ENCODE measurements at regions not wholly inside any gene's neighbourhood (a gene's known extent, or its start where the extent isn't known, plus 50 kb on each side); places are given as distances from the start of the nearest gene placed in this dataset.

DNA sequence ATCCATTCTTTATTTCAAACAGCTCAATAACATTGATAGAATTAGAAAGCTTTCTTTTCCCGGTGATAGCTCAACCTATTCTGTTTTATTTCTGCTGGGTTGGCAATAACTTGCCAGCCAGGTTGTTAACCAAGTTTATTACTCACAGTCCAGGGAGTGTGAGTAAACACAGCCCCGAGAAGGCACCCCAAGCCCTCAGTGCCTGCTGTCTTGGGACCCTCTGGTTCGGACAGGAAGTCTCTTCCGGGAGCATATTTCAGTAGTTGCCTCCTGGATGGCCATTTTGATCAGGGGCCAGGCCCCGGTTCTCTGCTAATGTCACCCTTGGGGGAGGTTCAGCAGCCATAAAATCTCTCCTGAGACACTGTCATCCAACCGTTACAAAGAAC lies 176.8 kb downstream of the INO80D start:
- TF ChIP-seq CTCF (conservative IDR thresholded peaks at IDR 0.05; ENCODE audit: low read length) = no peak
- no peak for DNase-seq (ENCODE audit: low read depth)
- no peak overlapping the region for H3K4me3 ChIP-seq (ENCODE audit: low read length)

GRCh38 chr2:205908212-205909183 lies 177.5 kb downstream of the INO80D start:
- TF ChIP-seq CTCF (conservative IDR thresholded peaks at IDR 0.05; ENCODE audit: low read length) = no peak
- DNase-seq (ENCODE audit: low read depth) = no peak
- H3K4me3 ChIP-seq (ENCODE audit: low read length) = no peak overlapping the region

DNA sequence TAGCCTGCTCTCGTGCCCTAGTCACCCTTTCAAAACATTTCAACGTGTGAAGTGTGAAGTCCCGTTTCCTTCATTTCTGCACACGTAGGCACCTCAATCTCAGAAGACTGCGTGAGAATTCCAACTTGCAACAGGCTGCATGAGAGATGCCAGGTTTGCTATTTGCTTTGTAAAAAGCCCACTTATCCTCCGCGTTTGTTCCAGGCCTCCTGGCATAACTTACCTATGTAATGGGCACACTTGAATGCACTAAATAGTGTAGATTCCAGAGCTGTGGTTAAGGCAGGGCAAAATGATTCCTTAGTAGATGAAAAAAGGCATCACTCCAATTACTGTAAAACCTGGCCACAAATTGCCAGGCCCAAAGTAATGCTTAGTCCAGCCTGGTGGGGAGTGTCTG lies 179.6 kb downstream of the INO80D start:
- no peak for DNase-seq (ENCODE audit: low read depth)
- H3K4me3 ChIP-seq (ENCODE audit: low read length) = no peak overlapping the region
- TF ChIP-seq CTCF (conservative IDR thresholded peaks at IDR 0.05; ENCODE audit: low read length) = no peak

DNA sequence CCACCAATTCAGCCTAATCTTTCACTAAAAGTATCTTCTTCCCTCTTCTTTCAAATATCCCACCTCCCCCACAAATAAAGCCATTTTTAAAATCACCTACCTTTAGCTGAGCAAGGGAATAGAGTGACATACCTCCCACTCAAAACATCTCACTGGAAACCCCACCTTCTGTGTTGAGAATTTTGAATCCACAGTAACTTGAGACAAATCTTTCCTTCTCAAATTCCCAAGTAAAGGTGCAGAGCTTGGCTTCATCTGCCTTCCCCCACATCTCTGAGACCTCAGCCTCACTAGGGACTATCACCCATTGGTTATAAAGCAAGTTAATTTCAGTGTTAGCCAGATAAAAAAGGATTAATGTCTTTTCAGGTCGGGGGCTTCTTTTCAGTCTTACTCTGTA lies 180.4 kb downstream of the INO80D start:
- no peak for DNase-seq (ENCODE audit: low read depth)
- H3K4me3 ChIP-seq (ENCODE audit: low read length) = no peak overlapping the region
- TF ChIP-seq CTCF (conservative IDR thresholded peaks at IDR 0.05; ENCODE audit: low read length) = no peak

GRCh38 chr2:205904873-205905272 lies 181.1 kb downstream of the INO80D start:
- no peak for TF ChIP-seq CTCF (conservative IDR thresholded peaks at IDR 0.05; ENCODE audit: low read length)
- no peak overlapping the region for H3K4me3 ChIP-seq (ENCODE audit: low read length)
- DNase-seq (ENCODE audit: low read depth) = no peak

DNA sequence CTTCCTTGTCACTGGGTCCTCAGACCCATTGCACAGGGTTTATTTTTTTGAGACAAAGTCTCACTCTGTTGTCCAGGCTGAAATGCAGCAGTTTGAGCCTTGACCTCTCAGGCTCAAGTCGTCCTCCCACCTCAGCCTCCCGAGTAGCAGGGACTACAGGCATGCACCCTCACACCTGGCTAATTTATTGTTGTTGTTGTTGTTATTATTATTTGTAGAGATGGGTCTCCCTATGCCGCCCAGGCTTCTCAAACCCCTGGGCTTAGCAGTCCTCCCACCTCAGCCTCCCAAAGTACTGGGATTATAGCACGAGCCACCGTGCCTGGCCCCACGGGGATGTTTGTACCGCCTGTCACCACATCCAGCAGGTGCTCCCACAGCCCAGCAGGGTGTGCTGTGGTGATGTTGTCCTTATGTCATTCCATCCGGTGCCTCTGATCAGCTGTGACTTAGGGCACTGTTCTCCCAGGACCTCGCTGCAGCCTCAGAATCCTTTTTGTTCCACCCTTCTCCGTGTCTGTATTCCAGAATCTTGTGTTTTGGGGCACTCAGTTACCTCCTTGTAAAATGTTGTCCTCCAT lies 182.3 kb downstream of the INO80D start:
- no peak overlapping the region for H3K4me3 ChIP-seq (ENCODE audit: low read length)
- no peak for DNase-seq (ENCODE audit: low read depth)
- peak; percentile 22; the same call in 1 of the 2 replicates for TF ChIP-seq CTCF (conservative IDR thresholded peaks at IDR 0.05; ENCODE audit: low read length)

DNA sequence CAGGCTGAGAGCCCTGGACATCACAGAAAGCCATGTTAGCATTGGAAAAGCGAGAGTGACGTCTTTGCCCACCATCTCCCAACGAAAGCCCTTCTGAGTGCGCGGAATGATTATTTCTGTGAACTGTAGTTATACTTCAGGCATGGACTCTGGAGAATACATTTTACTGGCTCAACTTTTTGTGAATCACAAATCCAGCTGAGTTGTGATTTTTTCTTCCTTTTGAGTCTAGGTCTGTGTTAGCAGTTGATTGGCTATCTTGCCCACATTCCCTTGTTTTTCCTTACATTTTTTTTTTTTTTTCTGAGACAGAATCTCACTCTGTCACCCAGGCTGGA lies 183.1 kb downstream of the INO80D start:
- no peak overlapping the region for H3K4me3 ChIP-seq (ENCODE audit: low read length)

More for the DNA sequence above, 183.1 kb downstream of the INO80D start:
- no peak for DNase-seq (ENCODE audit: low read depth)
- no peak for TF ChIP-seq CTCF (conservative IDR thresholded peaks at IDR 0.05; ENCODE audit: low read length)
